ENCODE measurements at regions not wholly inside any gene's neighbourhood (a gene's known extent, or its start where the extent isn't known, plus 50 kb on each side); places are given as distances from the start of the nearest gene placed in this dataset.

DNA sequence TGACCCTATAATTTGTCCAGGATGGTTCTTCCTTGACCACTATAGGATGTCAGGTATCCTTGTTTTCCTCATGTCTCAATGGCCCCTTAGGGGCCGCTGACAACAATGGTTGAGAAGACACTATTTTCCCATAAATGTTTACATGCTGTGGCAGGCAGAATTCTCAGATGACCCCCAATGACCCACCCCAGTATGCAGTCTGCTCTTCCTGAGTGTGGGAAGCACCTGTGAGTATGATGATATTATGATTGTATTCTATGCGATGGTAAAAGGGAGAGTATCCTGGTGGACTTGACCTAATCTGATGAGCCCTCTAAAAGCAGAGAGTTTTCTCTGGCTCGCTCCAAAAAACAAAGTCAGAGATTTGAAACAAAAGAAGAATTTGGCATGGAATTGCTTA lies 123.1 kb upstream of the DLX2 start:
- TF ChIP-seq PPARA (CRISPR knock-in tag; IDR thresholded peaks at IDR 0.05; ENCODE audit: borderline replicate concordance) = no peak
- TF ChIP-seq ZC3H10 (CRISPR knock-in tag; IDR thresholded peaks at IDR 0.05) = no peak
- no peak for TF ChIP-seq RARB (CRISPR knock-in tag; IDR thresholded peaks at IDR 0.05)
- no peak for TF ChIP-seq ZFP30 (CRISPR knock-in tag; IDR thresholded peaks at IDR 0.05)
- TF ChIP-seq CREB5 (CRISPR knock-in tag; IDR thresholded peaks at IDR 0.05; ENCODE audit: low read depth) = no peak
- TF ChIP-seq TCF4 (CRISPR knock-in tag; IDR thresholded peaks at IDR 0.05; ENCODE audit: borderline replicate concordance) = no peak
- TF ChIP-seq OSR1 (CRISPR knock-in tag; IDR thresholded peaks at IDR 0.05) = no peak
- TF ChIP-seq ZNF70 (CRISPR knock-in tag; IDR thresholded peaks at IDR 0.05) = no peak
- TF ChIP-seq ISL1 (CRISPR knock-in tag; IDR thresholded peaks at IDR 0.05) = no peak
- no peak for ATAC-seq

DNA sequence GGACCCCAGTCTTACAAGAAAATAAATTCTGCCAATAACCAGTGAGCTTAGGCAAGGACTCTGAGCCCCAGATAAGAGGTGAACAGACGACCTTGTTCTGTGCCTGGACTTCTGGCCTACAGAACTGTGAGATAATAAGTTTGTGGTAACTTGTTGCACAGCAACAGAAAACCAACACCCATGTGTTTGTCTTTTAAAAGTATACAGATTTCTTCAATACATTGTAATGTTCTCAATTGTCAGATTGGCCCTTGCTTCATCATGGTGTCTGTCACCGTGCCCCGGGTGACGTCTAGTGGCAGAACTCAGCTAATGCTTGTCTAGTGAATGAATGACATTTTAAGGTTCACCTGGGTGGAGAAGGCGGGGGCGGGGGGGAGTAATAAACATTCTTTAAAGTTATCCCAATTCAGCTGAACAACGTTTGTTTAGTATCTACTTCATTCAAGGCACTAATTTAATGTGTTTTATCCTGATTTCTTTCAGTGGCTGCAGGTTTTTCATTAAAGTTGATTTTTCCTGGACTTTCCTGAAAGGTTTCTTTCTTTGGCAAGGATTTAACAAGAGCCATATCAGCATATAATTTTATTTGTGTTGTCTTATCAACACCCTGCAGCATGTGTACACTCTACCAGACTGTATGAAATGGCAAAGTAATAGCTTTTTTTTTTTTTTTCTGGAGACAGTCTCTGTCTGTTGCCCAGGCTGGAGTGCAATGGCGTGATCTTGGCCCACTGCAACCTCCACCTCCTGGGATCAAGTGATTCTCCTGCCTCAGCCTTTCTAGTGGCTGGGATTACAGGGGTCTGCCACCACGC lies 123.8 kb upstream of the DLX2 start:
- TF ChIP-seq RARB (CRISPR knock-in tag; IDR thresholded peaks at IDR 0.05) = no peak
- TF ChIP-seq POU6F1 (CRISPR knock-in tag; IDR thresholded peaks at IDR 0.05; ENCODE audit: borderline replicate concordance, low read depth) = no peak
- no peak for TF ChIP-seq ARNTL (CRISPR knock-in tag; IDR thresholded peaks at IDR 0.05; ENCODE audit: borderline replicate concordance, low read depth)
- no peak for TF ChIP-seq ISL1 (CRISPR knock-in tag; IDR thresholded peaks at IDR 0.05)
- no peak for TF ChIP-seq GLIS3 (CRISPR knock-in tag; IDR thresholded peaks at IDR 0.05)
- TF ChIP-seq OSR1 (CRISPR knock-in tag; IDR thresholded peaks at IDR 0.05) = no peak
- TF ChIP-seq SNAI2 (CRISPR knock-in tag; IDR thresholded peaks at IDR 0.05) = no peak
- TF ChIP-seq ZFP3 (CRISPR knock-in tag; IDR thresholded peaks at IDR 0.05) = no peak
- TF ChIP-seq ZC3H10 (CRISPR knock-in tag; IDR thresholded peaks at IDR 0.05) = no peak
- TF ChIP-seq ZNF565 (CRISPR knock-in tag; conservative IDR thresholded peaks at IDR 0.05; ENCODE audit: low read depth) = no peak
- TF ChIP-seq ZNF70 (CRISPR knock-in tag; IDR thresholded peaks at IDR 0.05) = no peak
- TF ChIP-seq, protein P1, sequence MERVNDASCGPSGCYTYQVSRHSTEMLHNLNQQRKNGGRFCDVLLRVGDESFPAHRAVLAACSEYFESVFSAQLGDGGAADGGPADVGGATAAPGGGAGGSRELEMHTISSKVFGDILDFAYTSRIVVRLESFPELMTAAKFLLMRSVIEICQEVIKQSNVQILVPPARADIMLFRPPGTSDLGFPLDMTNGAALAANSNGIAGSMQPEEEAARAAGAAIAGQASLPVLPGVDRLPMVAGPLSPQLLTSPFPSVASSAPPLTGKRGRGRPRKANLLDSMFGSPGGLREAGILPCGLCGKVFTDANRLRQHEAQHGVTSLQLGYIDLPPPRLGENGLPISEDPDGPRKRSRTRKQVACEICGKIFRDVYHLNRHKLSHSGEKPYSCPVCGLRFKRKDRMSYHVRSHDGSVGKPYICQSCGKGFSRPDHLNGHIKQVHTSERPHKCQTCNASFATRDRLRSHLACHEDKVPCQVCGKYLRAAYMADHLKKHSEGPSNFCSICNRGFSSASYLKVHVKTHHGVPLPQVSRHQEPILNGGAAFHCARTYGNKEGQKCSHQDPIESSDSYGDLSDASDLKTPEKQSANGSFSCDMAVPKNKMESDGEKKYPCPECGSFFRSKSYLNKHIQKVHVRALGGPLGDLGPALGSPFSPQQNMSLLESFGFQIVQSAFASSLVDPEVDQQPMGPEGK (CRISPR knock-in tag; IDR thresholded peaks at IDR 0.05; ENCODE audit: borderline replicate concordance) = no peak
- no peak for TF ChIP-seq PPARA (CRISPR knock-in tag; IDR thresholded peaks at IDR 0.05; ENCODE audit: borderline replicate concordance)
- no peak for TF ChIP-seq TSHZ2 (CRISPR knock-in tag; IDR thresholded peaks at IDR 0.05)
- no peak for TF ChIP-seq BACH2 (CRISPR knock-in tag; IDR thresholded peaks at IDR 0.05; ENCODE audit: borderline replicate concordance)
- no peak for TF ChIP-seq ZFP30 (CRISPR knock-in tag; IDR thresholded peaks at IDR 0.05)
- TF ChIP-seq CREB5 (CRISPR knock-in tag; IDR thresholded peaks at IDR 0.05; ENCODE audit: low read depth) = no peak
- no peak for TF ChIP-seq TOX (CRISPR knock-in tag; IDR thresholded peaks at IDR 0.05; ENCODE audit: borderline replicate concordance)
- ATAC-seq = no peak

DNA sequence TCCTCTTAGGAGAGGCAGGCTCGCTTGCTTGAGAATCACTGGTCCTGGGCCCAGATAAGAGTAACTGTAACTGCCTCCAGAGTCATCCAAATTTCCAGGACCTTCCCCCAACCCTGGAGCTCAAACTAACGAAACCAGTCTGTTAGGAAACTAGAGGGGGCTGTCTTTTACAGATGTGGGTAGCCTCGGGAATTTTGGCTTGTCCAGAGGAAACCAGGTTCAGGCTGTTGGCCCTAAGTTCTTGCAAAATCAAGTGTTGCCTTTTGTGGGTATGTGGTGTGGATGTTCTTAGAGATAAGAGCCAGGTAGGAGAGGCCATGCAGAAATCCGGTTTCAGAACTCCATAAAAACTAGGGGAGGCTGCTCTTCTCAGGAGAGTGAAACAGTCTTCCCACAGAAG lies 125.0 kb upstream of the DLX2 start:
- TF ChIP-seq ZNF565 (CRISPR knock-in tag; conservative IDR thresholded peaks at IDR 0.05; ENCODE audit: low read depth) = no peak
- TF ChIP-seq TCF4 (CRISPR knock-in tag; IDR thresholded peaks at IDR 0.05; ENCODE audit: borderline replicate concordance) = no peak
- TF ChIP-seq ISL1 (CRISPR knock-in tag; IDR thresholded peaks at IDR 0.05) = no peak
- TF ChIP-seq, protein P1 (CRISPR knock-in tag; IDR thresholded peaks at IDR 0.05; ENCODE audit: borderline replicate concordance) = no peak
- no peak for TF ChIP-seq BACH2 (CRISPR knock-in tag; IDR thresholded peaks at IDR 0.05; ENCODE audit: borderline replicate concordance)
- TF ChIP-seq ZNF70 (CRISPR knock-in tag; IDR thresholded peaks at IDR 0.05) = no peak

More for the DNA sequence above, 125.0 kb upstream of the DLX2 start:
- no peak for ATAC-seq

Measured in SK-N-SH treated with all-trans-retinoic acid at 6 μM for 48 hours (cell line).